Stomach smooth muscle (tissue), 2 donors: ENCODE measurements at regions not wholly inside any gene's neighbourhood (a gene's known extent, or its start where the extent isn't known, plus 50 kb on each side); places are given as distances from the start of the nearest gene placed in this dataset.

Experiments
- H3K27ac ChIP-seq: one replicate; pipeline ENCODE4 v1.7.0; 2013; ENCODE audit warnings: mild to moderate bottlenecking, low read length, inconsistent platforms
- H3K27me3 ChIP-seq, 2 donors: one replicate each; pipeline ENCODE4 v1.7.0; 2013; ENCODE audit warnings: low read length in 2 of 2; ENCODE audit not compliant: insufficient read depth in 2 of 2, control insufficient read depth in 1 of 2
- H3K36me3 ChIP-seq, 2 donors: one replicate each; pipeline ENCODE4 v1.7.0; 2013; ENCODE audit warnings: low read length in 2 of 2; ENCODE audit not compliant: control insufficient read depth in 2 of 2, insufficient read depth in 2 of 2
- H3K4me1 ChIP-seq: one replicate; pipeline ENCODE4 v1.7.0; 2013; ENCODE audit warnings: low read length; ENCODE audit not compliant: control insufficient read depth, insufficient read depth
- H3K4me3 ChIP-seq, 2 donors: one replicate each; pipeline ENCODE4 v1.7.0; 2013; ENCODE audit warnings: low read length in 2 of 2
- H3K9ac ChIP-seq, 2 donors: one replicate each; pipeline ENCODE4 v1.7.0; 2013; ENCODE audit warnings: low read length in 2 of 2, mild to moderate bottlenecking in 1 of 2
- H3K9me3 ChIP-seq, 2 donors: one replicate each; pipeline ENCODE4 v1.7.0; 2013; ENCODE audit warnings: low read length in 2 of 2; ENCODE audit not compliant: control insufficient read depth in 2 of 2
- donor health status: healthy.
- donor health status: Pancreatic carcinoma.

- H3K4me1 ChIP-seq = no peaks in the 10 kb centered on the region
- no peak overlapping the region for H3K27ac ChIP-seq
- H3K9ac ChIP-seq = no peak overlapping the region
- H3K36me3 ChIP-seq = no peaks in the 10 kb centered on the region
- no peaks in the 10 kb centered on the region for H3K9me3 ChIP-seq
- no peaks in the 10 kb centered on the region for H3K27me3 ChIP-seq
- H3K4me3 ChIP-seq = no peak overlapping the region
These were observed 63.6 kb upstream of the NOX3 start for GRCh38 chr6:155519176-155519738.

- no peaks in the 10 kb centered on the region for H3K4me1 ChIP-seq
- H3K27ac ChIP-seq = no peak overlapping the region
- H3K36me3 ChIP-seq = no peaks in the 10 kb centered on the region
- no peaks in the 10 kb centered on the region for H3K9me3 ChIP-seq
- H3K4me3 ChIP-seq = no peak overlapping the region
- H3K27me3 ChIP-seq = no peaks in the 10 kb centered on the region
- H3K9ac ChIP-seq = no peak overlapping the region
These were observed 61.7 kb upstream of the NOX3 start for GRCh38 chr6:155517294-155517693.

- no peaks in the 10 kb centered on the region for H3K27me3 ChIP-seq
- no peak overlapping the region for H3K27ac ChIP-seq
- H3K4me1 ChIP-seq = no peaks in the 10 kb centered on the region
- H3K9ac ChIP-seq = no peak overlapping the region
- H3K36me3 ChIP-seq = no peaks in the 10 kb centered on the region
- no peak overlapping the region for H3K4me3 ChIP-seq
- no peaks in the 10 kb centered on the region for H3K9me3 ChIP-seq
These were observed 55.2 kb upstream of the NOX3 start for GRCh38 chr6:155510879-155511278.

- no peaks in the 10 kb centered on the region for H3K27me3 ChIP-seq
- H3K4me1 ChIP-seq = no peaks in the 10 kb centered on the region
- H3K27ac ChIP-seq = no peak overlapping the region
- H3K9me3 ChIP-seq = no peaks in the 10 kb centered on the region
- no peak overlapping the region for H3K9ac ChIP-seq
- H3K36me3 ChIP-seq = no peaks in the 10 kb centered on the region
- H3K4me3 ChIP-seq = no peak overlapping the region
These were observed 54.3 kb upstream of the NOX3 start for GRCh38 chr6:155509743-155510475.

GRCh38 chr6:155505608-155505989 lies 50.0 kb upstream of the NOX3 start:
- no peak overlapping the region for H3K4me3 ChIP-seq
- no peaks in the 10 kb centered on the region for H3K27me3 ChIP-seq
- H3K36me3 ChIP-seq = no peaks in the 10 kb centered on the region
- H3K27ac ChIP-seq = no peak overlapping the region
- no peak overlapping the region for H3K9ac ChIP-seq
- no peaks in the 10 kb centered on the region for H3K4me1 ChIP-seq
- peaks cover 0 to 3% of the 10 kb centered on the region in 2 donors for H3K9me3 ChIP-seq
